Neural progenitor cell (in vitro differentiated cells): ENCODE measurements at regions not wholly inside any gene's neighbourhood (a gene's known extent, or its start where the extent isn't known, plus 50 kb on each side); places are given as distances from the start of the nearest gene placed in this dataset.

Experiments used
- DNase-seq: peaks from one replicate; pipeline ENCODE4 v3.0.0-alpha.2; 2016; ENCODE audit warnings: low spot score
- H2AFZ ChIP-seq: fragments of 200-600 bp; sonication (generic); replicated peaks from 2 replicates; pipeline ENCODE4 v1.6.1; 2016; ENCODE audit warnings: antibody characterized with exemption
- H3F3A ChIP-seq: fragments of 200-600 bp; sonication (generic); 2 replicates; pipeline ENCODE4 v1.6.1; 2016; ENCODE audit warnings: antibody characterized with exemption, low read depth
- H3K27ac ChIP-seq: fragments of 200-600 bp; sonication (generic); 2 replicates; pipeline ENCODE4 v1.5.1; 2016; ENCODE audit warnings: mild to moderate bottlenecking
- H3K27me3 ChIP-seq: fragments of 200-600 bp; sonication (generic); 2 replicates; pipeline ENCODE4 v1.6.1; 2016; ENCODE audit warnings: mild to moderate bottlenecking, moderate library complexity
- H3K36me3 ChIP-seq: fragments of 200-600 bp; sonication (generic); 2 replicates; pipeline ENCODE4 v1.5.1; 2016
- H3K4me1 ChIP-seq: fragments of 200-600 bp; sonication (generic); 2 replicates; pipeline ENCODE4 v1.6.1; 2016; ENCODE audit warnings: mixed run types
- H3K4me2 ChIP-seq: fragments of 200-600 bp; sonication (generic); 2 replicates; pipeline ENCODE4 v1.6.1; 2016
- H3K4me3 ChIP-seq: fragments of 200-600 bp; sonication (generic); 2 replicates; pipeline ENCODE4 v1.5.1; 2016
- H3K79me2 ChIP-seq: fragments of 200-600 bp; sonication (generic); 2 replicates; pipeline ENCODE4 v1.6.1; 2016; ENCODE audit warnings: low read depth
- H3K9ac ChIP-seq: fragments of 200-600 bp; sonication (generic); 2 replicates; pipeline ENCODE4 v1.6.1; 2016
- H3K9me3 ChIP-seq: fragments of 200-600 bp; sonication (generic); 2 replicates; pipeline ENCODE4 v1.5.1; 2016; ENCODE audit warnings: low read depth
- H4K20me1 ChIP-seq: fragments of 200-600 bp; sonication (generic); 2 replicates; pipeline ENCODE4 v1.6.1; 2016; ENCODE audit warnings: low read depth
- H3K27ac Mint-ChIP-seq: 3 replicates; pipeline ENCODE4 v1.8.0; 2021; ENCODE audit warnings: mixed read lengths
- H3K27me3 Mint-ChIP-seq: 2 replicates; pipeline ENCODE4 v1.8.0; 2022; ENCODE audit warnings: low read depth, mild to moderate bottlenecking, inconsistent platforms, moderate library complexity, mixed read lengths; ENCODE audit not compliant: insufficient read depth
- H3K36me3 Mint-ChIP-seq: 3 replicates; pipeline ENCODE4 v1.8.0; 2021; ENCODE audit warnings: mixed read lengths
- H3K4me1 Mint-ChIP-seq: 3 replicates; pipeline ENCODE4 v1.8.0; 2021; ENCODE audit warnings: mixed read lengths
- H3K4me3 Mint-ChIP-seq: 3 replicates; pipeline ENCODE4 v1.8.0; 2021; ENCODE audit warnings: mild to moderate bottlenecking, moderate library complexity, mixed read lengths
- H3K9me3 Mint-ChIP-seq: 3 replicates; pipeline ENCODE4 v1.8.0; 2020; ENCODE audit warnings: mixed read lengths
- EZH2 ChIP-seq: fragments of 200-600 bp; sonication (generic); IDR thresholded peaks from 2 replicates; pipeline ENCODE4 v1.6.1; 2017; ENCODE audit warnings: antibody characterized with exemption, mild to moderate bottlenecking, moderate library complexity
- EZH2phosphoT487 ChIP-seq: fragments of 200-600 bp; sonication (generic); IDR thresholded peaks from 2 replicates; pipeline ENCODE4 v1.6.1; 2017; ENCODE audit warnings: antibody characterized with exemption
- TF ChIP-seq, protein P1 (sequence below): fragments of 200-600 bp; sonication (generic); IDR thresholded peaks from 2 replicates; pipeline ENCODE4 v1.5.1; 2017; ENCODE audit warnings: antibody characterized with exemption, mild to moderate bottlenecking

DNA sequence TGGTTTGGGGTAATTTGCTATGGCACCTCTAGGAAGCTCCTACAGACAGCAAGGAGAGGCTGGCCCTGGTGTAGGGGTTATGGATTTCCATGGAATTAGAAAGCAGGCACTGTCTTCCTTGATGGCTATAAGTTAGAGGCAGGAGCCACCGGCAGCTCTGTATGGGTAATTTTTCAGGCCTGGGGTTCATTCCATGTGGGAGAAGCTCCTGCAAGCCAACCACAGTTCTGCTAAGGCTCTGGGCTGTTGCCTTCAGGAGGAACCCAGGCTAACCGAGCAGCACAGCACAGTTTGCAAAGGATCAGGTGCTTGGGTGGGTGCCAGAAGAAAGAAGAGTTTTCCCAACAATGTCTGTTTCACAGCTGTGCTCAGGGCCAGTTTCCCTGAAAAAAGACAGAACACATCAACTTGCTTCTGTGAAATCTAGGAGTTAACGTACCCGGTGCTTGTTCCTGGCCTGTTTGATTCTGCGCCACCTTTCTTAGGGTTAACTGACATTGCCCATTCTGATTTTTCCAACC is 162.8 kb upstream of the MYLIP start:
- no peaks in the 10 kb centered on the region for H3K79me2 ChIP-seq
- no peaks in the 10 kb centered on the region for H3K27me3 ChIP-seq
- no peaks in the 10 kb centered on the region for H3K36me3 ChIP-seq
- Mint-ChIP-seq H3K27me3 (peaks cover 7% of the 10 kb centered on the region), H3K4me1 (peaks cover 3% of the 10 kb centered on the region), H3K27ac (no peak overlapping the region), H3K9me3 (peaks cover 3% of the 10 kb centered on the region), H3K4me3 (no peak overlapping the region), H3K36me3 (no peaks in the 10 kb centered on the region)
- H3K9ac ChIP-seq: no peak overlapping the region
- no peak overlapping the region for H3K4me3 ChIP-seq
- no peaks in the 10 kb centered on the region for H3F3A ChIP-seq
- H3K4me1 ChIP-seq: no peaks in the 10 kb centered on the region
- no peaks in the 10 kb centered on the region for H4K20me1 ChIP-seq
- H3K4me2 ChIP-seq: no peak overlapping the region
- no peak for DNase-seq
- TF ChIP-seq, protein P1, sequence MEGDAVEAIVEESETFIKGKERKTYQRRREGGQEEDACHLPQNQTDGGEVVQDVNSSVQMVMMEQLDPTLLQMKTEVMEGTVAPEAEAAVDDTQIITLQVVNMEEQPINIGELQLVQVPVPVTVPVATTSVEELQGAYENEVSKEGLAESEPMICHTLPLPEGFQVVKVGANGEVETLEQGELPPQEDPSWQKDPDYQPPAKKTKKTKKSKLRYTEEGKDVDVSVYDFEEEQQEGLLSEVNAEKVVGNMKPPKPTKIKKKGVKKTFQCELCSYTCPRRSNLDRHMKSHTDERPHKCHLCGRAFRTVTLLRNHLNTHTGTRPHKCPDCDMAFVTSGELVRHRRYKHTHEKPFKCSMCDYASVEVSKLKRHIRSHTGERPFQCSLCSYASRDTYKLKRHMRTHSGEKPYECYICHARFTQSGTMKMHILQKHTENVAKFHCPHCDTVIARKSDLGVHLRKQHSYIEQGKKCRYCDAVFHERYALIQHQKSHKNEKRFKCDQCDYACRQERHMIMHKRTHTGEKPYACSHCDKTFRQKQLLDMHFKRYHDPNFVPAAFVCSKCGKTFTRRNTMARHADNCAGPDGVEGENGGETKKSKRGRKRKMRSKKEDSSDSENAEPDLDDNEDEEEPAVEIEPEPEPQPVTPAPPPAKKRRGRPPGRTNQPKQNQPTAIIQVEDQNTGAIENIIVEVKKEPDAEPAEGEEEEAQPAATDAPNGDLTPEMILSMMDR: no peak
- TF ChIP-seq EZH2phosphoT487 (no peak), EZH2 (no peak)
- no peaks in the 10 kb centered on the region for H3K9me3 ChIP-seq
- H2AFZ ChIP-seq: no peak overlapping the region
- no peak overlapping the region for H3K27ac ChIP-seq

DNA sequence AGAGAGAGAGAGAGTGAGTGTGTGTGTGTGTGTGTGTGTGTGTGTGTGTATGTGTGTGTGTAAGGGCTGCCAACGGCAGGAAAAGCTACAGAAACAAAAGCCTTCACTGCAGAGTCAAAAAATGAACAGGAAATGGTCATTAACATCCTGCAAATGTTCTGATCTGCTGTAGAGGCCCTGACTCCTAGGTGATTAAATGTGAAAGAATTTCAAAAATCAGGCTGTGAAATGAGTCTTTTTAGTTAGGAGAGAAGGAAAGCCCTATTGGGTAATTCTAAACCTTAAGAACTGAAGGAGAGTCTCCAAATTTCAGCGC is 166.5 kb upstream of the MYLIP start:
- no peak for DNase-seq
- Histone ChIP-seq H3F3A (no peaks in the 10 kb centered on the region), H3K27ac (no peak overlapping the region), H4K20me1 (no peaks in the 10 kb centered on the region), H2AFZ (no peak overlapping the region), H3K27me3 (no peaks in the 10 kb centered on the region), H3K4me2 (no peak overlapping the region), H3K79me2 (no peaks in the 10 kb centered on the region), H3K9ac (no peak overlapping the region), H3K9me3 (no peaks in the 10 kb centered on the region), H3K36me3 (no peaks in the 10 kb centered on the region), H3K4me1 (no peaks in the 10 kb centered on the region), H3K4me3 (no peak overlapping the region)
- TF ChIP-seq EZH2phosphoT487: no peak
- TF ChIP-seq, protein P1: no peak
- no peak for TF ChIP-seq EZH2
- H3K36me3 Mint-ChIP-seq: no peaks in the 10 kb centered on the region
- H3K9me3 Mint-ChIP-seq: peaks cover 7% of the 10 kb centered on the region
- no peak overlapping the region for H3K4me3 Mint-ChIP-seq
- no peak overlapping the region for H3K27ac Mint-ChIP-seq
- peaks cover 3% of the 10 kb centered on the region for H3K4me1 Mint-ChIP-seq
- H3K27me3 Mint-ChIP-seq: peaks cover 10% of the 10 kb centered on the region

DNA sequence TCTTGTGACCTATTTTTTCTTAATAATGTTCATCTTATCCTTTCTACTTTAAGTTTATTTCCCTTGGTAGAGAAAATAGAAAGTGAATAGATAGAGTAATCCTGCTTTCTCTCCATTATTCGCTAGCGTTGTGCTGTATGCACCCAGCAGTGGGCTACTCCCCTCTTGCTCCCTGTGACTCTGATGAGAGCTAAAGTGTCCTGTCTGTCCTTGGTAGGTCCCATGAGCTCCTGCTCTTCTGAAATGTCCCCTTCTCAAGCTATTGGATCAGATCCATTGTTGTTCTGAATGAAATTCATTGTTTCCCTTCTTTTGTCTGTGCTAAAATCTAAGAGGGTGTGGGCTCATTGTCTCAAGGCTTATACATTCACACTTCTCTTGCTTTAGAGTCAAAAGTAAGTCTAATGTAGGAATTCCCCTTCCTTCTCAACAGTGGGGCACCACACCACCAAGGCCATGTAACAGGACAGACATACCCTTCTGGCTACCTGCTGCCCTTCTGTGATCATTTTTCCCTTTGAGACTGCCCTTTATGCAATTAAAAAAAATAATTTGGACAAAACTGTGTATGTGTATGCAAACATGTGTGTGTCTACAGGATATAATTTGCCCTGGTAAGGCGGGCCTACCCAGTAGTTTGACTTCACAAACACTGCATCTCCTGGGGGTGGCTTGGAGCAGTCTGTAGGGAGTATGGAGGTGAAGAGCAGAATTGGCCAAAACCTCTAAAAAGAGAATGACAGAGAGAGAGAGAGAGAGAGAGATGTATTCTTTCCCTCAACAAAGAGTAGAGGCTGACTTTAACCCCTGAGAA is 167.0 kb upstream of the MYLIP start:
- no peaks in the 10 kb centered on the region for H3K9me3 ChIP-seq
- H2AFZ ChIP-seq: no peak overlapping the region
- H3K4me2 ChIP-seq: no peak overlapping the region
- no peaks in the 10 kb centered on the region for H3K4me1 ChIP-seq
- H3K27me3 Mint-ChIP-seq: peaks cover 8% of the 10 kb centered on the region
- H3K4me1 Mint-ChIP-seq: peaks cover 7% of the 10 kb centered on the region
- no peaks in the 10 kb centered on the region for H3K36me3 ChIP-seq
- DNase-seq: no peak
- peaks cover 7% of the 10 kb centered on the region for H3K9me3 Mint-ChIP-seq
- TF ChIP-seq, protein P1: no peak
- TF ChIP-seq EZH2phosphoT487 (no peak), EZH2 (no peak)
- H3K27me3 ChIP-seq: no peaks in the 10 kb centered on the region
- H3K9ac ChIP-seq: no peak overlapping the region
- no peak overlapping the region for H3K27ac Mint-ChIP-seq
- no peaks in the 10 kb centered on the region for H3K79me2 ChIP-seq
- H3K27ac ChIP-seq: no peak overlapping the region
- H3K4me3 ChIP-seq: no peak overlapping the region
- no peaks in the 10 kb centered on the region for H3K36me3 Mint-ChIP-seq
- H3F3A ChIP-seq: no peaks in the 10 kb centered on the region
- no peaks in the 10 kb centered on the region for H4K20me1 ChIP-seq
- no peak overlapping the region for H3K4me3 Mint-ChIP-seq
